Pancreas (tissue), 10 donors: ENCODE measurements at regions not wholly inside any gene's neighbourhood (a gene's known extent, or its start where the extent isn't known, plus 50 kb on each side); places are given as distances from the start of the nearest gene placed in this dataset.

Experiments
- ATAC-seq, 4 donors: fragments of 200-7000 bp; cut with Tn5 transposase; one replicate each; pipeline versions ENCODE4 v1.8.0 to v1.9.1; 2020; ENCODE audit warnings: mild to moderate bottlenecking in 4 of 4, moderate library complexity in 4 of 4
- DNase-seq, 6 donors: peaks; one replicate each; pipeline ENCODE4 v3.0.0-alpha.2; 2020
- FAIRE-seq: peaks from 2 replicates; lab custom pipeline; 2012; peaks lifted over from hg19 to GRCh38; lab: Jason Lieb, UNC
- H3K27ac ChIP-seq, 4 donors: fragments of 200-600 bp; sonication (generic); 1 replicate in 3 of 4; 2 replicates in 1 of 4; pipeline versions ENCODE4 v1.5.0 to v1.8.0; 2020
- H3K27me3 ChIP-seq, 4 donors: fragments of 200-600 bp; one replicate each; pipeline ENCODE4 v1.8.0; 2021
- H3K36me3 ChIP-seq, 3 donors: fragments of 200-600 bp; sonication (generic) in 1 of 3; one replicate each; pipeline versions ENCODE4 v1.5.0 to v1.8.0; 2020 to 2021
- H3K4me1 ChIP-seq, 3 donors: fragments of 200-600 bp; one replicate each; pipeline ENCODE4 v1.8.0; 2021
- H3K4me3 ChIP-seq, 4 donors: fragments of 200-600 bp; sonication (generic) in 2 of 4; one replicate each; pipeline versions ENCODE4 v1.5.0 to v1.8.0; 2020 to 2021
- H3K9me3 ChIP-seq, 4 donors: fragments of 200-600 bp; one replicate each; pipeline ENCODE4 v1.8.0; 2021
- CTCF ChIP-seq, 4 donors: fragments of 200-600 bp; sonication (generic) in 3 of 4; IDR thresholded peaks; one replicate each; pipeline versions ENCODE4 v1.5.0 to v1.8.0; 2021; ENCODE audit warnings: antibody characterized with exemption in 4 of 4
- WGBS, 2 donors: extraction: QIAGEN DNeasy Blood & Tissue Kit; methylation state at CpG; one replicate each; pipeline ENCODE4 v1.1.7; 2013; 5-methylcytosine and 5-hydroxymethylcytosine counted together
- intact Hi-C, 3 donors: fragments of 100-400 bp; cut with DNase I; formaldehyde crosslinking; loops; one replicate each; pipeline versions ENCODE4 v1.11.1 to v1.14.2; 2022
- donor health status: healthy with polysubstance abuse.
- donor health status: DM: no; HTN: no; CAD: no; lungs with moderate emphysema.
- donor health status: DM: no; HTN: no; CAD: no.
- donor health status: control.
- donor health status: control.
- donor health status: Bipolar disorder and iron deficiency.
- donor health status: DM: yes; HTN: yes; CAD: no.
- donor health status: DM: no; HTN: no; CAD: no.
- donor health status: DM: no; HTN: no; CAD: no.
- donor health status: DM: yes; HTN: yes; CAD: no.

GRCh38 chr10:64586934-64587503 is 1065.8 kb downstream of the REEP3 start:
- no peak for ATAC-seq
- TF ChIP-seq CTCF (IDR thresholded peaks at IDR 0.05), result no peak
- 44 to 51% methylated on average over 2 of the region's 2 CpGs for WGBS, 2 donors
- no peaks in the 10 kb centered on the region for H3K36me3 ChIP-seq
- intact Hi-C loops, result no loop called here
- no peak overlapping the region for H3K27ac ChIP-seq
- H3K4me1 ChIP-seq, result no peaks in the 10 kb centered on the region
- no peak for DNase-seq
- no peak for FAIRE-seq
- H3K27me3 ChIP-seq, result no peaks in the 10 kb centered on the region
- H3K9me3 ChIP-seq, result no peaks in the 10 kb centered on the region
- no peak overlapping the region for H3K4me3 ChIP-seq

- no peak for FAIRE-seq
- Histone ChIP-seq H3K9me3 (no peaks in the 10 kb centered on the region), H3K4me3 (no peak overlapping the region), H3K4me1 (no peaks in the 10 kb centered on the region), H3K27me3 (no peaks in the 10 kb centered on the region), H3K27ac (no peak overlapping the region), H3K36me3 (no peaks in the 10 kb centered on the region)
- WGBS, 2 donors, result 83 to 86% methylated on average over 3 of the region's 3 CpGs
- no peak for ATAC-seq
- no peak for DNase-seq
- no peak for TF ChIP-seq CTCF (IDR thresholded peaks at IDR 0.05)
- intact Hi-C loops, result no loop called here
Measured at GRCh38 chr10:64594072-64594471, 1072.9 kb downstream of the REEP3 start.

- FAIRE-seq (no peak), ATAC-seq (no peak), DNase-seq (no peak)
- Histone ChIP-seq H3K27ac (no peak overlapping the region), H3K9me3 (no peaks in the 10 kb centered on the region), H3K36me3 (no peaks in the 10 kb centered on the region), H3K4me3 (no peak overlapping the region), H3K4me1 (no peaks in the 10 kb centered on the region), H3K27me3 (no peaks in the 10 kb centered on the region)
- 78 to 88% methylated on average over 1 of the region's 1 CpG for WGBS, 2 donors
- intact Hi-C loops, result no loop called here
- no peak for TF ChIP-seq CTCF (IDR thresholded peaks at IDR 0.05)
Measured at GRCh38 chr10:64598600-64598999, 1077.4 kb downstream of the REEP3 start.

- H3K4me3 ChIP-seq, result no peak overlapping the region
- no peaks in the 10 kb centered on the region for H3K36me3 ChIP-seq
- intact Hi-C loops, result no loop called here
- no peaks in the 10 kb centered on the region for H3K27me3 ChIP-seq
- no peak for TF ChIP-seq CTCF (IDR thresholded peaks at IDR 0.05)
- WGBS, 2 donors, result 48 to 49% methylated on average over 3 of the region's 3 CpGs
- ATAC-seq (no peak), DNase-seq (no peak), FAIRE-seq (no peak)
- no peak overlapping the region for H3K27ac ChIP-seq
- no peaks in the 10 kb centered on the region for H3K9me3 ChIP-seq
- H3K4me1 ChIP-seq, result no peaks in the 10 kb centered on the region
Measured at GRCh38 chr10:64601298-64601697, 1080.1 kb downstream of the REEP3 start.

GRCh38 chr10:64617085-64617484 is 1095.9 kb downstream of the REEP3 start:
- H3K4me3 ChIP-seq, result no peak overlapping the region
- ATAC-seq (no peak), FAIRE-seq (no peak), DNase-seq (no peak)
- intact Hi-C loops, result no loop called here
- H3K9me3 ChIP-seq, result peaks cover 0 to 4% (median 0%) of the 10 kb centered on the region in 4 donors
- no peaks in the 10 kb centered on the region for H3K36me3 ChIP-seq
- TF ChIP-seq CTCF (IDR thresholded peaks at IDR 0.05), result no peak
- no peaks in the 10 kb centered on the region for H3K27me3 ChIP-seq
- no peaks in the 10 kb centered on the region for H3K4me1 ChIP-seq
- 32 to 46% methylated on average over 3 of the region's 3 CpGs for WGBS, 2 donors
- H3K27ac ChIP-seq, result no peak overlapping the region
